Peyer's patch (tissue), 4 donors: ENCODE measurements at regions not wholly inside any gene's neighbourhood (a gene's known extent, or its start where the extent isn't known, plus 50 kb on each side); places are given as distances from the start of the nearest gene placed in this dataset.

Experiments
- DNase-seq, 3 donors: peaks; one replicate each; pipeline ENCODE4 v3.0.0-alpha.2; 2017 to 2019
- H3K27ac ChIP-seq, 4 donors: fragments of 200-600 bp; sonication (generic); one replicate each; pipeline ENCODE4 v1.5.1; 2016 to 2019
- H3K27me3 ChIP-seq, 2 donors: fragments of 200-600 bp; sonication (generic); one replicate each; pipeline ENCODE4 v1.5.1; 2019
- H3K36me3 ChIP-seq, 3 donors: fragments of 200-600 bp; sonication (generic); one replicate each; pipeline ENCODE4 v1.5.1; 2016 to 2019
- H3K4me1 ChIP-seq, 4 donors: fragments of 200-600 bp; sonication (generic); one replicate each; pipeline ENCODE4 v1.5.1; 2016 to 2019
- H3K4me3 ChIP-seq, 4 donors: fragments of 200-600 bp; sonication (generic); 1 replicate in 3 of 4; 2 replicates in 1 of 4; pipeline ENCODE4 v1.5.1; 2016 to 2019; ENCODE audit warnings: mild to moderate bottlenecking in 1 of 4
- H3K9me3 ChIP-seq, 4 donors: fragments of 200-600 bp; sonication (generic); one replicate each; pipeline ENCODE4 v1.5.1; 2016 to 2019; ENCODE audit warnings: mild to moderate bottlenecking in 1 of 4
- CTCF ChIP-seq, 6 experiments: fragments of 450-650 bp in 4 of 6; fragments of 200-600 bp in 2 of 6; sonication (generic) in 1 of 6; IDR thresholded peaks; one replicate each; pipeline ENCODE4 v1.5.1; 2017 to 2019; ENCODE audit warnings: antibody characterized with exemption in 6 of 6, mild to moderate bottlenecking in 3 of 6, moderate library complexity in 1 of 6
- POLR2A ChIP-seq, 2 donors: fragments of 450-650 bp; IDR thresholded peaks; one replicate each; pipeline ENCODE4 v1.5.1; 2017; ENCODE audit warnings: antibody characterized with exemption in 2 of 2, mild to moderate bottlenecking in 2 of 2, moderate library complexity in 2 of 2

GRCh38 chr4:129364747-129365452, 268.9 kb downstream of the C4orf33 start:
- Histone ChIP-seq H3K4me3 (no peak overlapping the region), H3K27ac (no peak overlapping the region), H3K9me3 (no peaks in the 10 kb centered on the region), H3K27me3 (no peaks in the 10 kb centered on the region), H3K36me3 (no peaks in the 10 kb centered on the region), H3K4me1 (no peaks in the 10 kb centered on the region)
- TF ChIP-seq POLR2A (IDR thresholded peaks at IDR 0.05) (no peak), CTCF (IDR thresholded peaks at IDR 0.05) (no peak)
- DNase-seq = no peak

GRCh38 chr4:129369361-129370010, 273.5 kb downstream of the C4orf33 start:
- TF ChIP-seq POLR2A (IDR thresholded peaks at IDR 0.05) (no peak), CTCF (IDR thresholded peaks at IDR 0.05) (no peak)
- Histone ChIP-seq H3K27ac (no peak overlapping the region), H3K4me1 (no peaks in the 10 kb centered on the region), H3K4me3 (no peak overlapping the region), H3K36me3 (no peaks in the 10 kb centered on the region), H3K9me3 (no peaks in the 10 kb centered on the region), H3K27me3 (no peaks in the 10 kb centered on the region)
- DNase-seq = no peak

GRCh38 chr4:129371065-129371464, 275.1 kb downstream of the C4orf33 start:
- Histone ChIP-seq H3K4me3 (no peak overlapping the region), H3K4me1 (no peaks in the 10 kb centered on the region), H3K27me3 (no peaks in the 10 kb centered on the region), H3K36me3 (no peaks in the 10 kb centered on the region), H3K9me3 (no peaks in the 10 kb centered on the region), H3K27ac (no peak overlapping the region)
- DNase-seq = no peak
- no peak for TF ChIP-seq CTCF (IDR thresholded peaks at IDR 0.05)
- no peak for TF ChIP-seq POLR2A (IDR thresholded peaks at IDR 0.05)

- Histone ChIP-seq H3K4me1 (no peaks in the 10 kb centered on the region), H3K36me3 (no peaks in the 10 kb centered on the region), H3K4me3 (no peak overlapping the region), H3K27me3 (no peaks in the 10 kb centered on the region), H3K27ac (no peak overlapping the region), H3K9me3 (no peaks in the 10 kb centered on the region)
- DNase-seq = no peak
- TF ChIP-seq POLR2A (IDR thresholded peaks at IDR 0.05) (no peak), CTCF (IDR thresholded peaks at IDR 0.05) (no peak)
These were observed 276.0 kb downstream of the C4orf33 start for GRCh38 chr4:129371926-129372325.

- TF ChIP-seq CTCF (IDR thresholded peaks at IDR 0.05) (no peak), POLR2A (IDR thresholded peaks at IDR 0.05) (no peak)
- Histone ChIP-seq H3K36me3 (no peaks in the 10 kb centered on the region), H3K9me3 (no peaks in the 10 kb centered on the region), H3K27ac (no peak overlapping the region), H3K4me3 (no peak overlapping the region), H3K4me1 (no peaks in the 10 kb centered on the region), H3K27me3 (no peaks in the 10 kb centered on the region)
- DNase-seq = no peak
These were observed 281.3 kb downstream of the C4orf33 start for GRCh38 chr4:129377131-129377845.
